GM21360 (cell line): ENCODE measurements at regions not wholly inside any gene's neighbourhood (a gene's known extent, or its start where the extent isn't known, plus 50 kb on each side); places are given as distances from the start of the nearest gene placed in this dataset.
"Not testable (repeated sequence)": the region's sequence is repeated elsewhere in the genome, so short reads cannot be mapped to it uniquely, and the experiment has no call there.

ENCODE experiments used
- ATAC-seq: cut with Tn5 transposase; IDR thresholded peaks from one replicate; pipeline ENCODE4 v1.9.1; 2021; ENCODE audit warnings: mild to moderate bottlenecking, moderate library complexity; ENCODE audit not compliant: unreplicated experiment

DNA sequence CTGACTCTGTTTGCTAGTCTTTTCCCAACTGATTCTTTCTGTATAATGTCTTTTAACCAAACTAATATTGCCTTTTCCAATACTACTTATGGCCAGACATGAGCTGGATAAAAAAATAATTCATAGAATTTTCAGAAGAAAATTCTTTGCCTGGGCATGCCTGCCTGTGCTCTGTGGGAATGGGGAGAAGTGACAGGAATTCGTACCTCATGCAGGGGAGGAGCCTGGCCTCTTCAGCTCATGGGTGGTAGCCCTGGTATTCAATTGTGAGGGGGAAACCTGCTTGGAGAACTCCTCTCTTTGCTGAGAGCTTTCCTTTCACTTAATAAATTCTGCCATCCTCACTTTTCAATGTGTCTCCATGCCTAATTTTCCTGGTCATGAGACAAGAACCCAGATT lies 928.8 kb downstream of the FAM181B start:
- ATAC-seq = no peak

DNA sequence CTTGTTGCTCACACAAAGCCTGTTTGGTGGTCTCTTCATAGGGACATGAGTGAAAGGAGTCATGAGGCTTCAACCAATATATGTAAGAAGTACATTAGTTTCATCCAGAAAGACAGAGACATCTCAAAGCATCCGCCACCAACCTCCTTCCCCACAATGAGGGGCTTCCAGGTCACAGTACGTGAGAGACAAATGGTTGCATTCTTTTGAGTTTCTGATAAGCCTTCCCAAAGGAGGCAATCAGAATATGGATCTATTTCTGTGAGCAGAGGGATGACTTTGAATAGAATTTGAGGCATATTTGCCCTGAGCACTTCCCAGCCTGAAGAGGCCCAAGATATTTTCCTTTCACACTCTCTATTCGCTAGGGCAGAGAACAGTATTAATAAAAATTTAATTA lies 931.1 kb downstream of the FAM181B start:
- ATAC-seq = no peak

DNA sequence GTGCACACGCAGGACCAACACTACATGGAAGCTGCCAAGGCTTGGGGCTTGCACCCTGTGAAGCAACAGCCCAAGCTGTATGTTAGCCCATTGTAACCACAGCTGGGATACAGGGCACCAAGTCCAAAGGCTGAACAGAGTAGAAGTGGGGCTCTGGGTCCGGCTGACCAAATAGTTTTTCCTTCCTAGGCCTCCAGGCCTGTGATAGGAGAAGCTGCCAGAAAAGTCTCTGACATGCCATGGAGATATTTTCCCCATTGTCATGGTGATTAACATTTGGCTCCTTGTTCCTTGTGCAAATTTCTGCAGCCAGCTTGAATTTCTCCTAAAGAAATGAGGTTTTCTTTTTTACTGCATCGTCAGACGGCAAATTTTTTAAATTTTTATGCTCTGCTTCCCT lies 941.2 kb downstream of the FAM181B start:
- no peak for ATAC-seq

DNA sequence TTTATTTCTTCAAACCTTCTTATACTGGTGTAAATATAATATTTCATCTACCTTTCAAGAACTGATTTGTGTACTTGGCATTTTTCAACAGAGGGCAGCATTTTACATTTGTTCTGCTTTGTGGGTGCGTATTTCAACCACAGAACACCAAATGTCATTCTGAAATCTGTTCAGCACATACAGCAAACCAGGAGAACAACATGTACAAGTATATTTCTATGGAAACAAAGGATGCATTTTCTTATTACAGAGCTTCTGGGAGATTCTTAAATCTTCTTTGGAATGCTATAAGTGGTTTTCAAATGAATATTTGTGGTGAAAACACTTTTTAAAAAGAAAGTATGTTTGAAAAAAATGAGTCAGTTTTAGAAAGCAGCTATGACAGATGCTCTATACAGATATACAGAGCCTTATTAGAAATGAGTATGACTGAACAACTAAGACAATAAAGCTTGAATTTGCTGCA lies 946.0 kb downstream of the FAM181B start:
- ATAC-seq = peak; percentile 70

DNA sequence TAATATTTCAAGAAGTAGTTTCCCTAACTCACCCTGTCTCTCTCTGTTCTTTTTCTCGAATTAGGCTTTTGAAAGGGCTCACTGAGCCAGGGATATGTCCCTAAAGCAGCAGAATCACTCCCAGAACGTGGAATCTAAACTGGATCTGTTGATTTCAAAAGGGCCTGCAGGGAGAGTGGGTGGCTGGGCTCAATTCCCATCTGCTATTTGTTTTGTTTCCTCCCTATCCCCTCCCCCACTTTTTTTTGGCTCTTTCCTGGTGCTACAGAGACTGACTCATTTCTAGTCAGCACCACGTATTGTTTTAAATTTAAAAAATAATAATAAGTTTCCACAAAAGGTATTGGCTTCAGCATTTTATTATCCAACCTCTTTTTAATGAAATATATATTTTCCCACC lies 961.5 kb downstream of the FAM181B start:
- no peak for ATAC-seq

DNA sequence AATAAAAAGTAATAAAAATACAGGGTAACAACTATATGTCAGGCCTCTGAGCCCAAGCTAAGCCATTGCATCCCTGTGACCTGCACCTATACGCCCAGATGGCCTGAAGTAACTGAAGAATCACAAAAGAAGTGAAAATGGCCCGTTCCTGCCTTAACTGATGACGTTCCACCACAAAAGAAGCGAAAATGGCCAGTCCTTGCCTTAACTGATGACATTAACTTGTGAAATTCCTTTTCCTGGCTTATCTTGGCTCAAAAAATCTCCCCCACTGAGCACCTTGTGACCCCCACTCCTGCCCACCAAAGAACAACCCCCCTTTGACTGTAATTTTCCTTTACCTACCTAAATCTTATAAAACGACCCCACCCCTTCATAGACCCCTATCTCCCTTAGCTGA lies 963.8 kb downstream of the FAM181B start:
- ATAC-seq = not testable (repeated sequence)

DNA sequence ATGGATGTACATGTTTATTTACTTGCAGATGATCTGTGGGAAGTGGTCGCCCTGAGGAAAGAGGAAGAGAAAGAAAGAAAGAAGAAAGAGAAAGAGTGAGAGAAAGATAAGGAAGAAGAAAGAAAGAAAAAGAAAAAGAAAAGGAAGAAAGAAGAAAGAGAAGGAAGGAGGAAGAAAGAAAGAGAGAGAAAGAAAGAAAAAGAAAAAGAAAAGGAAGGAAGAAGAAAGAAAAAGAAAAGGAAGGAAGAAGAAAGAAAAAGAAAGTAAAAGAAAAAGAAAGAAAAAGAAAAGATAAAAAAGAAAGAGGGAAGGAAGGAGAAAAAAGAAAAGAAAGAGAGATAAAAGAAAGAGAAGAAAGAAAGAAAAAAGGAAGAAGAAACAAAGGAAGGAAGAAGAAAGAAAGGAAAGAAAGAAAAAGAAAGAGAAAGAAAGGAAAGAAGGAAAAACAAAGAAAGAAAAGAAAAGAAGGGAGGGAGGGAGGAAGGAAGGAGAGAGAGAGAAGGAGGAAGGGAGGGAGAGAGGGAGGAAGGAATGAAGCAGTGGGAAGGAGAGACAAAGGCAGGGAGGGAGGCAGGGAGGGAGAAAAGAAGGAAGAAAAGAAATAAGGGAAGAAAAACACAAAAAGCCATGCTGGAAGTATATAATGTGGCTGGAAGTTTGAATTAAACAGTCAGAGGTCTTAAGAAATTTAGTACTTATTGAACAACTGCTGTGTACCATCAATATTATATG lies 976.6 kb downstream of the FAM181B start:
- no peak for ATAC-seq

DNA sequence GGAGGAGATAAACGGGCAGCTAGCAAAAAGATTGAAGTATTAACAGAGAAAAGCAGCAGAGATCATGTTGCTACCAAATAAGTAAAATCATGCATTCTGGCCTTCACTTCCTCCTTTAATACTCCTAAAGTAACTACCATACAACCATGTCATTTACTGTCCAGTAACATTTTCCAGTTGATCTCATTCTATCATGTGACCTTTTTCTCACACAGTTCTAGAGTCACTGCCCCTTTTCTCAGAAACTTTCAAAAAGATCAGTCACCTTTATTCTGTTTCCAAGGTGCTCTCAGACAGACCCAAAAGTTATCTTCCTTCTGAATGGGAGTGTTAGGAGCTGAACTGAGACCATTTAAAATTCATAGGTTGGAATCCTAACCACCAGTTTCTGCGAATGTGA lies 984.4 kb downstream of the FAM181B start:
- ATAC-seq = no peak

DNA sequence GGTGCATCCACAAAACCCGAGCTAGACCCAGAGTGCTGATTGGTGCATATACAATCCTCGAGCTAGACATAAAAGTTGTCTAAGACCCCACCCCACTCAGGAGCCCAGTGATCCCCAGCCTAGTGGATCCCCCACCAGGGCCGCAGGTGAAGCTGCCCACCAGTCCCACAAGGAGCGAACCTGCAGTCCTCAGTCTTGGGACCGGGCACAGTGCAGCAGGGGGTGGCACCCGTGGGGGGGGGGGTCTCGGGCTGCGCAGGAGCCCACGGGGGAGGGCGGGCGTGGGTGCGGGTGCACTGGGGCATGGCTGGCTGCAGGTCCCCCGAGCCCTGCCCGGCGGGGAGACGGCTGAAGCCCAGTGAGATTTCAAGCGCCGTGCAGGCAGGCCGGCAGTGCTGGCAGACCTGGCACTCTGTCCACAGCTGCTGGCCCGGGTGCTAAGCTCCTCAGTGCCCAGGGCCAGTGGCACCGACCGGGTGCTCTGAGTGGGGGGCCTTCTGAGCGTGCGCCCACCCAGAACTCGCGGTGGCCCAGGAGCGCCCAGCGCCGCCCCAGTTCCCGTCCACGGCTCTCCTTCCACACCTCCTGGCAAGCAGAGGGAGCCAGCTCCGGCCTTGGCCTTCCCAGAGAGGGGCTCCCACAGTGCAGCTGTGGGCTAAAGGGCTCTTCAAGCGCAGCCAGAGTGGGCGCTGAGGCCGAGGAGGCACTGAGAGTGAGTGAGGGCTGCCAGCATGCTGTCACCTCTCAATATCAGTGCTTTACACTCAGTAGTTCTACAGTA lies 989.1 kb downstream of the FAM181B start:
- ATAC-seq = no peak

DNA sequence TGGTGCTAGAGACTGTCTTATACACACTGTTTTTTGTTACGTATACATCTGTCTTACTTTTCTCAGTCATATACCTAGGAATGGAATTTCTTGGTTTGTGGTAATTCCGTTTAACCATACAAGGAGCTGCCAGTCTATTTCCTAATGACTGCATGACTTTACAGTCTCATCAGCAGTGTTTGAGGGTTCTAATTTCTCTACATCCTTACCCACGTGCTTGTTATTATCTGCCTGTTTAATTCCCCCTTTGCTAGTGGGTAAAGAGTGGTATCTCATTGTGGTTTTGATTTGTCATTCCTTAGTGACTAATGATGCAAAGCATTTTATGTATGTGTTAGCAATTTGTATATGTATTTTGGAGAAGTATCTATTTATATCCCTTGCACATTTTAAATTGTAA lies 1008.0 kb downstream of the FAM181B start:
- no peak for ATAC-seq

DNA sequence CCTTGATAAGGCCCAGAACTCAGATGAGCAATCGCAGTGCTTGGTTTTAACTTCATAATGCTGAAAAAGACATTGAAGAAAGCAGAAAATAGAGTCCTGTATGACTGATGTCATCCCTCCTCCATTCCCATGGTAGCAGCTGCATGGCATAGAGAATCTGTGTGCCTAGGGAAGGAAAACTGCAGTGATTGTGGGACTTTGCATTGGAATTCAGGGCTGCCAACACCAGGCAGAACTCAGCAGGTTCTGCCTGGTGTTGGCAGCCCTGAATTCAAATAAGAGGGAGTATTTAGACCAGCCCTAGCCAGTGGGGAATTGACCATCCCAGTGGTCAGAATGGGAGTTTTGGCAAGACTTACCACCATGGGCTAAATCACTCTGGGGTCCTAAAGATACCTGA lies 1016.0 kb downstream of the FAM181B start:
- ATAC-seq = no peak

DNA sequence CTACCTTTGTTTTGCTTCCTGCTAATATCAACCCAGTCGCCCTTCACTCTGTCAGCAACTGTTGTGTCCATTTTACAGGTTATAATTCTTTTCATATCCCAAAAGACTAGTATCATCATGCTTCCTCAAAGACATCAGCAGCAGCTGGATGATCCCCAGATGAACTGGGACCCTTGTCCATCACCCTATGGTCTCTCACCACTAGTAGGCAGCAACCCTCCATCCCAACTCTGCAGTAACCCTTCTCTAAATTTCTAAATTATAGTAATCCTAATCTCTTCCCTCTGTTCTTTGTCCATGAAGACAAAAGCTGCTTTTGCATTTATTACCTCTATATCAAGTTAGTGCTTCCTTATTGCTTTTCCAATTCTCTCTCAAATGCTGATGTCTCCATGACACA lies 1025.8 kb downstream of the FAM181B start:
- ATAC-seq = no peak

DNA sequence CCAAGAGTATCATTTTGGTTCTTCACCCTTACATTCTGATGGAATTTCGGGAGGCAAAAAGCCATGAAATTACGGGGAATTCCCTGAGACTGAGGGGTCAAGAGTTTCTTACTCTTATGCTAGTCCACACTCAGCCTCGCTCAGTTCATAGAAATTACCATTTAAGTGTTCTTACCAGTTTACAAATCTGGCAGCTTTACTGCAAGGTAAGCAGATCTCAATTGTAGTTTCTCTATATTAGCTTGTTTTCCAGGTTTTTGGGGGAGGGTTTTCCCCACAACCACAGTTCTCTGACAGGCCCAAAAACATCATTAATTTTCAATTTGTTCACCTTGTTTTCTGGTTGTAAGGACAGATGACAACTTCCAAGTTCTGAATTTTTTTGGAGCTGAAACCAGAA lies 1028.4 kb downstream of the FAM181B start:
- ATAC-seq = no peak

DNA sequence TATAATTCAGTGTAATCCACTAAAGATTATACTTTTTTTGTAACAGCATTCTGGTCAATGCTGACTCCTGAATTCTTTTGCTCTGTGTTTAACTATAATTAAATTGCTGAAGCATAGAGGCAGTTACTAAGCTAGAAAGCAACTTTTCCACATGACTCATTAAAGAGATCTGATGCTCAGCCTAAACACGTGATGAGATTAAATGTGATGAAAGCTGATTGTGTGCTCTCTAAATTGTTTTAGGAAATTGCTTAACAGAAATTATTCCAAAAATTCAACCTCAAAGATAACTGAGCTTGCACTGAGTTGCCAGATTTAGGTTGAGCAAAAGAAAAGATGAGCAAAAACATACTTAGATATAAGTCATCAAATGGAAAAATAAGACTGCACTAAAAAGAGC lies 1033.6 kb downstream of the FAM181B start:
- no peak for ATAC-seq

DNA sequence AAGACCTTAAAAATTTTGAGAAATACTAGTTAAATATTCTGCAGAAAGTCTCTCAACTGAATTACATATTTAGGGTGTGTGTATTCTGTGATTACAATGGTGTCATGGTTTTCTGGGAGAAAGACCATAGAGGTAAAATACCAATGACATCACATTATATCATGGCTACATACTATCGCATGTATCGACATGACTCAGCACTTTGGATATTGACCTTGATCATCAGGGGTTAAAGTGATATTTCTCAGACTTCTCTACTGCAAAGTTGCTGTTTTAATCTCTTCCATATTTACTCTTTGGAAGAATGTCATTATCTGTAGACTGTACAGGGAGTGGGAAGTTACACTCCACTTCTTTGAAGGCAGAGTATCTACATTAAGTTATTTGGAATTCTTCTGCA lies 1046.6 kb downstream of the FAM181B start:
- no peak for ATAC-seq

DNA sequence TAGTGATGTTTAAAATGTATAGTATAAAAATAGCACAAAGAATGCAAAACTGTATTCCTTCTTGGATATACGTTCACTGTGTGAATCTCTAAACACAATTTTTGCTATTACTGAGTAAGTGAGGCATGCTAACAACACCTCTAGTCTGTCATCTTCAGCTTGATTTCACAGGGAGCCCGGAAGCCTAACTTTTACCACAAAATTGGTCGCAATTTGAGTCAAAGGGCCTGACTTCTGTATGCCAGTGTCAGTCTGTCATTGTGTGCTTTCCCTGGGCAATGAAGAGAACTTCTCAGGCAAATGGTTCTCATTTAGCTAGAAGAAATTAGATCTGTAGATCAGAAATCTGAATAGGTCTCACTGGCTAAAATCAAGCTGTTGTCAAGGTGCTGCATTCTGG lies 1059.5 kb downstream of the FAM181B start:
- peak; percentile 79 for ATAC-seq

DNA sequence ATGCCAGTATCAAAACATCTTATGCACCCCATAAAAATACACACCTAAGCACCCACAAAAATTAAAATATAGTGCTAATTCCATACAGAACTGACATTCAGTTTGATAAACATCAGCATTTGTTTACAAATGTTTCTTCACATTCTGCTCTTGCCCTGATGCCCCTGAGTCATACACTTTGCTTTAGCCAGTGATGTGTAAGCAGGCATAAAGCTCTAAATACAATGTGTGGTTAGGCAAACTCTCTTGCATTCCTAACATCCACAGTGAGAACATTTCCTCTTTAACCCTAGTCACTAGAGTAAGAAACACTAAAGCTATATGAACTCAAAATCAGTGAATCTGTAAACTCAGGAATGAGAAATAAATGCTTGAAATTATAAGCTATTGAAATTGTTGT lies 1060.7 kb downstream of the FAM181B start:
- ATAC-seq = no peak

DNA sequence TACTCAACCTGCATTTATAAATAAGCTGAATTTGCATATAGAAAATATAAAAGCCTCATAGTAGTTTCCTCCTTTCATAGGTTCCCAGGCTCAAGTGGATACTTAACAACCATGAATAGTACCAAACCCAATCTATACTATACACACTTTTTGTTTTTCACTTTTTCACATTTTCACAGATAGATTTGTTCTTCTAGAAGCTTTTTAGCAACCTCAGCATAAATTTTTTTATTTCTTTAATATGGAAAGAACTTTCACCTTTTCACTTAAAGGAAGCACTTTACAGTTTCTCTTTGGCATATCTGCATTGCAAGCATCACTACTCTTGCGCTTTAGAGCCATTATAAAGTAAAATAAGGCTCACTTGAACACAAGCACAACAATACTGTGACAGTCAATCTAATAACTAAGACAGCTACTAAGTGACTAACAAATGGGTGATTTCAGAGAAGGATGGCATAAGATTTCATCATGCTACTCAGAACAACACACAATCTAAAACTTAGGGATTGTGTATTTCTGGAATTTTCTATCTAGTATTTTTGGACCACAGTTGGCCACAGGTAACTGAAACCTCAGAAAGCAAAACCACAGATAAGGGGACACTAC lies 1063.6 kb downstream of the FAM181B start:
- ATAC-seq = no peak

DNA sequence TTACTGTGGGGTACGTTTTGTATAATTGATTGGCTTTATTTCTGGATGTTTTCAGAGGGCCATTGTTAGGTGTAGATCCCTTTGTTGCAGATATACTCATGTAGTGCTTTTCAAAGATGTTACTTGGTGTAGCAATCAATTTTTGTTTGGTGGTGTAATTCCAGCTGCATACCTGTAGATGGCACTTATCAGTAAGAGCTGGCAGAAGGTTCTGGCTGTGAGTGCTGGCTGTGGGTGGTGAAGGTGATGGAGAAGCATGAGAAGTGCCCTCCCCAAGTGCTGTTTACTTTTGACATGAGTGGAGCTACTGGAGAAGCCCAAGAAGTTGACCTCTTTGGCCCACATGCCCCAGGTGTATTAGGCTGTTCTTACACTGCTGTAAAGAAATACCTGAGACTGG lies 1074.9 kb downstream of the FAM181B start:
- peak; percentile 94 for ATAC-seq

DNA sequence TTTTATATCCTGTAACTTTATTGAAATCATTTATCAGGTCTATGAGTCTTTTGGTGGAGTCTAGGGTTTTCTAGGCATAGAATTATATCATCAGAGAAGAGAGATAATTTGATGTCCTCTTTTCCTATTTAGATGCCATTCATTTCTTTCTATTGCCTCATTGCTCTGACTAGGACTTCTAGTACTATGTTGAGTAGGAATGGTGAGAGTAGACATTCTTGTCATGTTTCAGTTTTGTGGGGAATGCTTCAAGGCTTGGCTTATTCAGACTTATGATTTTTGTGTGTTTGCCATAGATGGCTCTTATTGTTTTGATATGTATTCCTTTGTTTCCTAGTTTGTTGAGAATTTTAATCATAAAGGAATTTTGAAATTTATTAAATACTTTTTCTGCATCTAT lies 1078.3 kb downstream of the FAM181B start:
- no peak for ATAC-seq

DNA sequence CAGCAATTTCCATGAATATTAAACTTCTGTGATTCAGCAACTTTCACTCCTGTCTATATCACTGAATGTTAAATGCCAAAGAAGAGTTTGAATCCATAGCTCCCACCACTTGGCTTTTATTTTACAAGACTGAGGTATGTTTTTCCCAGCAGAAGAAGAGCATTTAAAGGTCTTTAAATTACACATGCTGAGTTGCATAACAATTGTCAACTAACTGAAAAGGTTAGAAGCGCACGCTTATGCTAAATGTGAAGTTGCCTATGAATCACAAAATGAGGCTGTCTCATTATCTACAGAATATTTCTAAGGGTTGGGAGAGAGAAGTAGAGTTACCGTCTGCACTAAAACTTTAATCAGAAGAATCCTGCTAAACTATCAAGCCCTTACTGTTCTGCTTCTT lies 1086.3 kb downstream of the FAM181B start:
- ATAC-seq = no peak

DNA sequence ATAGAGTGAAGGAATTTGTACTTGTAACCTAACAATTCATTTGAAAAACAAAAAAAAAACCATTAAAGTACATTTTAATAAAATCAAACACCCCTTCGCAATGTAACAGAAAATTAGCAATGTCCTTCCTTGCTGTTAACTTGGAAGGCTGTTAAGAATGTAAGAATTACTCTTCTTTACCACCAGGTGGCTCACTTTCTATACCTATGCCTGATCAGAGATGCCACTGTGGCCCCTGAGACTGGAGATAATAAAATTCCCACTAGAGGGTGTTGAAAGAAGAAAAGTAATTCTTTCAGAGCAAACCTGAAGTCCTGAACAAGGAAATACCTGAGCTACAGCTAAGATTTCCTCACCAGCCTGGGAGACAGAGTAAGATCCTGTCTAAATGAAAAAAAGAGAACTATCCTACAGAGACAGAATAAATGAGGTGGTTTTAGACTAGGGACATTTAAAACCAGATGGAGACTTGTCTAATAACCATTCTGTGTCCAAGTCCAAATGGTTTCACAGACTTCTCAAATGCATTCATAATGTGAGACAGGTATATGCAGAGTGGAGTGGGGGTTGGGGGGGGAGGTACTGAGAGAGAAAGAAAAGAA lies 1089.3 kb downstream of the FAM181B start:
- peak; percentile 95 for ATAC-seq
